K562 (cell line): ENCODE measurements at regions not wholly inside any gene's neighbourhood (a gene's known extent, or its start where the extent isn't known, plus 50 kb on each side); places are given as distances from the start of the nearest gene placed in this dataset.

Source experiments
- ATAC-seq: fragments of 200-7000 bp; cut with Tn5 transposase; 3 replicates; pipeline ENCODE4 v1.9.1; 2020; ENCODE audit warnings: moderate library complexity
- BruUV-seq: library from RNA; stranded (reverse); fragments of 400-500 nt; replicated peaks from 2 replicates; lab custom pipeline; 2021; lab: Mats Ljungman, UMichigan
- CTCF ChIA-PET: fragments of 300-600 bp; formaldehyde crosslinking; extraction: SDS; loops from one replicate; lab custom pipeline; 2021; ENCODE audit warnings: low intra/inter-chr PET ratio; lab: Yijun Ruan, JAX
- POLR2A ChIA-PET: fragments of 300-600, 350-650 bp; sonication (Branson Sonifier 250); formaldehyde crosslinking; extraction: SDS; loops from one replicate; lab custom pipeline; 2021; ENCODE audit warnings: antibody characterized with exemption, inconsistent platforms; lab: Yijun Ruan, JAX
- DNase-seq, 4 experiments: peaks; one replicate each; pipeline versions ENCODE4 v3.0.0 to v3.0.0-alpha.2; 2011 to 2018; ENCODE audit warnings: low spot score in 3 of 4, mixed read lengths in 3 of 4; ENCODE audit errors: extremely low read depth in 1 of 4
- FAIRE-seq: peaks from 2 replicates; lab custom pipeline; 2011; peaks lifted over from hg19 to GRCh38; lab: Jason Lieb, UNC
- H2AFZ ChIP-seq: 2 replicates; pipeline ENCODE4 v1.6.0; 2011; ENCODE audit warnings: low read depth, low read length, control low read depth, inconsistent platforms
- H3K27ac ChIP-seq: fragments of 200-600 bp; 3 replicates; pipeline ENCODE4 v1.8.0; 2011; ENCODE audit warnings: low read depth, mild to moderate bottlenecking, control low read depth, inconsistent platforms, low read length, moderate library complexity, mixed read lengths; ENCODE audit errors: extremely low read depth
- H3K27me3 ChIP-seq, 2 experiments: fragments of 300-600 bp in 1 of 2; 2 replicates in 1 of 2; 3 replicates in 1 of 2; pipeline versions ENCODE4 v1.6.0 to v1.8.0; 2011; ENCODE audit warnings: inconsistent platforms in 2 of 2, low read length in 2 of 2, mild to moderate bottlenecking in 1 of 2, mixed read lengths in 1 of 2, moderate library complexity in 1 of 2; ENCODE audit not compliant: control insufficient read depth in 2 of 2, insufficient read depth in 2 of 2
- H3K36me3 ChIP-seq: fragments of 300-600 bp; 3 replicates; pipeline ENCODE4 v1.8.0; 2011; ENCODE audit warnings: mild to moderate bottlenecking, low read length, inconsistent platforms; ENCODE audit not compliant: control insufficient read depth, insufficient read depth
- H3K4me1 ChIP-seq, 2 experiments: fragments of 200-600 bp in 1 of 2; replicated peaks in 1 of 2; 2 replicates in 1 of 2; 3 replicates in 1 of 2; pipeline versions ENCODE4 v1.5.1 to v1.8.0; 2011; ENCODE audit warnings: inconsistent platforms in 2 of 2, low read length in 2 of 2, mild to moderate bottlenecking in 1 of 2, mixed read lengths in 1 of 2, moderate library complexity in 1 of 2; ENCODE audit not compliant: control insufficient read depth in 2 of 2, insufficient read depth in 2 of 2
- H3K4me2 ChIP-seq: 2 replicates; pipeline ENCODE4 v1.6.1; 2011; ENCODE audit warnings: low read length, control low read depth, inconsistent platforms, mixed read lengths; ENCODE audit not compliant: insufficient read depth
- H3K4me3 ChIP-seq: fragments of 200-600 bp; sonication (generic), shearing (Covaris generic); 2 replicates; pipeline ENCODE4 v1.5.1; 2016; ENCODE audit warnings: control low read depth, inconsistent platforms
- H3K79me2 ChIP-seq: fragments of 200-600 bp; 3 replicates; pipeline ENCODE4 v1.8.0; 2011; ENCODE audit warnings: low read length, inconsistent platforms; ENCODE audit not compliant: control insufficient read depth, insufficient read depth
- H3K9ac ChIP-seq, 2 experiments: 2 replicates each; pipeline versions ENCODE4 v1.6.0 to v1.6.1; 2011; ENCODE audit warnings: low read depth in 2 of 2, low read length in 2 of 2, control low read depth in 1 of 2, inconsistent platforms in 1 of 2, mild to moderate bottlenecking in 1 of 2, mixed read lengths in 1 of 2; ENCODE audit not compliant: insufficient read depth in 1 of 2
- H3K9me1 ChIP-seq: one replicate; pipeline ENCODE4 v1.6.0; 2011; ENCODE audit warnings: inconsistent platforms, mild to moderate bottlenecking, low read length, moderate library complexity; ENCODE audit not compliant: control insufficient read depth, insufficient read depth
- H3K9me3 ChIP-seq: replicated peaks from 2 replicates; pipeline ENCODE4 v1.5.1; 2011; ENCODE audit warnings: low read depth, low read length, inconsistent platforms; ENCODE audit not compliant: control insufficient read depth, insufficient read depth
- H4K20me1 ChIP-seq: replicated peaks from 2 replicates; pipeline ENCODE4 v1.6.1; 2011; ENCODE audit warnings: low read length, inconsistent platforms, mixed read lengths; ENCODE audit not compliant: control insufficient read depth, insufficient read depth
- CSDE1 ChIP-seq, 2 experiments: fragments of 450-650 bp; IDR thresholded peaks; 2 replicates each; pipeline ENCODE4 v1.6.1; 2016; ENCODE audit warnings: mild to moderate bottlenecking in 1 of 2
- ELF2 ChIP-seq: fragments of 250-450 bp; sonication (Bioruptor Pico); IDR thresholded peaks from 2 replicates; pipeline ENCODE4 v1.5.0; 2021; ENCODE audit warnings: mild to moderate bottlenecking
- ESRRB ChIP-seq: fragments of 250-450 bp; sonication (Bioruptor Pico); IDR thresholded peaks from 2 replicates; pipeline ENCODE4 v1.5.0; 2020; ENCODE audit warnings: mild to moderate bottlenecking, moderate library complexity, borderline replicate concordance
- FOXA1 ChIP-seq: fragments of 450-650 bp; IDR thresholded peaks from 2 replicates; pipeline ENCODE4 v1.6.1; 2016; ENCODE audit warnings: mild to moderate bottlenecking, borderline replicate concordance
- MEIS2 ChIP-seq: fragments of 450-650 bp; IDR thresholded peaks from 2 replicates; pipeline ENCODE4 v1.6.1; 2014; ENCODE audit warnings: mild to moderate bottlenecking; ENCODE audit not compliant: partially characterized antibody
- PHF8 ChIP-seq: fragments of 200-600 bp; sonication (generic); IDR thresholded peaks from 2 replicates; pipeline ENCODE4 v1.6.1; 2012; ENCODE audit warnings: mixed run types, mild to moderate bottlenecking, inconsistent platforms, low read length, moderate library complexity, borderline replicate concordance
- TCF7 ChIP-seq: sonication (generic); IDR thresholded peaks from 2 replicates; pipeline ENCODE4 v1.6.1; 2016; ENCODE audit warnings: antibody characterized with exemption, borderline replicate concordance
- ZNF24 ChIP-seq: fragments of 450-650 bp; IDR thresholded peaks from 2 replicates; pipeline ENCODE4 v1.6.1; 2016
- ZNF282 ChIP-seq: sonication (generic); formaldehyde crosslinking; IDR thresholded peaks from 2 replicates; pipeline ENCODE4 v1.8.1; 2023; ENCODE audit warnings: missing genetic modification reagents
- ZNF589 ChIP-seq: fragments of 200-800 bp; sonication (Bioruptor generic); IDR thresholded peaks from 2 replicates; pipeline ENCODE4 v1.6.1; 2016; ENCODE audit warnings: low read depth, missing genetic modification characterization, missing compliant biosample characterization
- WGBS: fragments of 100-300 bp; shearing (Covaris generic); methylation state at CpG from one replicate; pipeline ENCODE4 v1.1.6; 2016; ENCODE audit warnings: low coverage, mixed read lengths; ENCODE audit not compliant: insufficient coverage; ENCODE audit errors: missing lambda C conversion rate; 5-methylcytosine and 5-hydroxymethylcytosine counted together
- in situ Hi-C: fragments of 300-500 bp; cut with MboI; formaldehyde crosslinking; loops from 4 replicates; pipeline ENCODE4 v1.15.0; 2018; ENCODE audit warnings: inconsistent platforms, mixed read lengths
- intact Hi-C: fragments of 100-400 bp; cut with micrococcal nuclease; formaldehyde crosslinking; loops from 2 replicates; pipeline ENCODE4 v1.14.2; 2022

GRCh38 chr2:175353275-175353674, 171.8 kb upstream of the ATP5MC3 start:
- WGBS = 0% methylated on average over 6 of the region's 6 CpGs
- ChIA-PET POLR2A (interaction anchor here (1.0 kb wide), 1 partner anchor 10 kb away, joined by 4 read pairs; no protein-coding TSS in a partner anchor), CTCF (interaction anchor here (0.7 kb wide), 1 partner anchor 317 kb away, joined by 6 read pairs; no protein-coding TSS in a partner anchor)
- Histone ChIP-seq H3K27ac (no peak overlapping the region), H3K4me2 (no peak overlapping the region), H3K9me3 (no peaks in the 10 kb centered on the region), H2AFZ (no peak overlapping the region), H3K9me1 (no peaks in the 10 kb centered on the region), H3K79me2 (no peaks in the 10 kb centered on the region), H3K27me3 (peaks cover 2 to 10% of the 10 kb centered on the region in 2 experiments; a peak in 4 of 5 replicates), H3K36me3 (no peaks in the 10 kb centered on the region), H3K4me1 (no peaks in the 10 kb centered on the region), H4K20me1 (no peaks in the 10 kb centered on the region; the same call in 1 of the 2 replicates)
- DNase-seq (no peak), FAIRE-seq (no peak), ATAC-seq (no peak)
- intact Hi-C loops = no loop called here
- no TSS peak for BruUV-seq
- TF ChIP-seq PHF8 (no peak), ZNF282 (CRISPR knock-in tag) (no peak), TCF7 (no peak), ZNF589 (CRISPR knock-in tag) (no peak), ZNF24 (no peak), MEIS2 (no peak), CSDE1 (IDR thresholded peaks at IDR 0.05) (no peak), ESRRB (no peak), ELF2 (CRISPR knock-in tag) (no peak), FOXA1 (no peak)
- TF ChIP-seq, all 486 proteins: peak for 0
- Histone ChIP-seq H3K9ac (no peak overlapping the region), H3K4me3 (no peak overlapping the region)
- in situ Hi-C loops = no loop called here
